ENCODE measurements at regions not wholly inside any gene's neighbourhood (a gene's known extent, or its start where the extent isn't known, plus 50 kb on each side); places are given as distances from the start of the nearest gene placed in this dataset.

DNA sequence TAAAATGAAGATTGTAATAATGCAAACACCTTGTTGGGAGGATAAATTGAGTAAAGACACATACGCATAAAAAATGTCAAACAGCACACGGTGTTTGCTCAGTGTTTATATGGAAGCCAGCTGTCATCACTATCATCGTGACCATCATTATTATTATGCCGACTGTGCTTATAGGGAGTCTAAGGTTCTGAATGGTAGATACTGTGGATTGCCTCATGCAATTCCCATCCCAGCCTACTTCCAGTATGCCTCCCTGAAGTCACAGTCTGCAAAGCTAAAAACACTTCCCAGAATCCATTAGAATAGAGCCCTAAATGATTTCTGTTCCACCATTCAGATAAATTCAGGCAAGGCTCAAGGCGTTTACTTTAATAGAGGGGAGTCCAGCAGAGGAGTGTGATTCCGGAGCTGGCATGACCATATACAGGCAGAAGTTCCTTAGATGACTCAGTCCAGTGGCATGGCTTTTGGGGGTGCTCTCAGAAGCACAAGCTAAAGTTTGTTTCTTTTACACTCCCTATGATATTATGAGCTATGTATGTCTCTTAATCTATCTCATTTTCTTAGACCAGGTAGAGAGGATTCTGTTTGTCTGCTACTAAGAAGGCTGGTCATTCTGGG is 148.7 kb downstream of the MEX3B start:
- no peak for TF ChIP-seq POLR2A (IDR thresholded peaks at IDR 0.05)
- TF ChIP-seq, protein P1, sequence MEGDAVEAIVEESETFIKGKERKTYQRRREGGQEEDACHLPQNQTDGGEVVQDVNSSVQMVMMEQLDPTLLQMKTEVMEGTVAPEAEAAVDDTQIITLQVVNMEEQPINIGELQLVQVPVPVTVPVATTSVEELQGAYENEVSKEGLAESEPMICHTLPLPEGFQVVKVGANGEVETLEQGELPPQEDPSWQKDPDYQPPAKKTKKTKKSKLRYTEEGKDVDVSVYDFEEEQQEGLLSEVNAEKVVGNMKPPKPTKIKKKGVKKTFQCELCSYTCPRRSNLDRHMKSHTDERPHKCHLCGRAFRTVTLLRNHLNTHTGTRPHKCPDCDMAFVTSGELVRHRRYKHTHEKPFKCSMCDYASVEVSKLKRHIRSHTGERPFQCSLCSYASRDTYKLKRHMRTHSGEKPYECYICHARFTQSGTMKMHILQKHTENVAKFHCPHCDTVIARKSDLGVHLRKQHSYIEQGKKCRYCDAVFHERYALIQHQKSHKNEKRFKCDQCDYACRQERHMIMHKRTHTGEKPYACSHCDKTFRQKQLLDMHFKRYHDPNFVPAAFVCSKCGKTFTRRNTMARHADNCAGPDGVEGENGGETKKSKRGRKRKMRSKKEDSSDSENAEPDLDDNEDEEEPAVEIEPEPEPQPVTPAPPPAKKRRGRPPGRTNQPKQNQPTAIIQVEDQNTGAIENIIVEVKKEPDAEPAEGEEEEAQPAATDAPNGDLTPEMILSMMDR (IDR thresholded peaks at IDR 0.05), result no peak
